Glomerular visceral epithelial cell (primary cell): ENCODE measurements at regions not wholly inside any gene's neighbourhood (a gene's known extent, or its start where the extent isn't known, plus 50 kb on each side); places are given as distances from the start of the nearest gene placed in this dataset.
"Not testable (repeated sequence)": the region's sequence is repeated elsewhere in the genome, so short reads cannot be mapped to it uniquely, and the experiment has no call there.

Experiments
- DNase-seq: peaks from one replicate; pipeline ENCODE4 v3.0.0-alpha.2; 2016; ENCODE audit errors: extremely low spot score

DNA sequence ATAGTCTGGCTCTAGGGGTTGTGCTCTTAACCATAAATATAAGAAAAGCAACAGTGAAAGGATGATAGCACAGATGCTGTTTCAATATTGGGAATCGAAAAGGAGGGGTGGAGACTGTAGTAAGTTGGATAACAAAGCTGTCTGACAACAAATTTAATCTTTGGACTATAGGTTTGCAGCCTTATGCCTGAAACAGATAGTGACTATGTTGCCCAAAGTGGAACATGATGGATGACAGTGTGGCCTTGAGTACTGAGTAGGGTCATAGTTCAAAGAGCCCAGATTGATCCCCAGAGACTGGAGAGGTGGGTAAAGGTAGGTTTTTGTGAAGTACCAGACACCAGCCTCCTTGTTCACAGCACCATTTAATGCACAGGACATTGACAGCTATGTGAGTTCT, 144.0 kb upstream of the PALMD start:
- DNase-seq = no peak

DNA sequence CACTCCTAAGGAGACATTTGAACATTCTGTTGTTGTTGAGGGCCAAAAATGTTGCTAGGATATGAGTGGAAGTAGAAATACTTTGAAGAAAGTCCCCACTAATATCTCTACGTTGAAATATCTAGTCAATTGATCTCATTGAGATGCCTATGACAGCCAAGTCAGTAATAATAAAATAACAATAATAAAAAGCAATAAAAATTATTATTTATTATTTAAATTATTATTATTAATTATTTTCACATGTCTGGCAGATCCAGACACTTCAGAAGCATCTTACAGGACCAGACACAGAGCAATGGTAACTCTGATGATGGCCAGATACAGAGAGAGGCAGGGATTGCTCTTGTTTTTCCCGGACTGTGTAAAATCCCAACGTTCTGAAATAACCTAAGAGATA, 143.5 kb upstream of the PALMD start:
- DNase-seq = no peak

DNA sequence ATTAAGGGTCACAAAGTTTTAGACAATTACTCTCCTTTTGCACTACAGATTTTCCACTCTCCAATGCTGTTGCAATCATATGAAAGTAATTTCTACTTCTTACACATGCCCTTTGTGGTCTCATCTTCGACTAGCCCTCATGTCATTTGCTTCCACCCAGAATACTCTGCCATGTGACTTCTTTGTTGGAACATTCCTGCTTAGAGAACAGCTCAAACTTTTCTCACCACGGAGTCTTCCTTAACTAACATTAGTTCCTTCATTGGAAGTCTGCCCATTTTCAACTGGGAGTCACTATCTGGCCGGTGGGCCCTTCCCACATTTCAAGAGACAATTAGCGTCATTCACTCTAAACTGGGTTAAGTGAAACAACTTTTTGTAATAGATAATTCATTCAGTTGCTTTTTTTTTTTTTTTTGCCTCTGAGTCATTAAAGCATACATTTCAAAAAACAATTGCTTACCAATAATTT, 142.6 kb upstream of the PALMD start:
- DNase-seq = no peak

DNA sequence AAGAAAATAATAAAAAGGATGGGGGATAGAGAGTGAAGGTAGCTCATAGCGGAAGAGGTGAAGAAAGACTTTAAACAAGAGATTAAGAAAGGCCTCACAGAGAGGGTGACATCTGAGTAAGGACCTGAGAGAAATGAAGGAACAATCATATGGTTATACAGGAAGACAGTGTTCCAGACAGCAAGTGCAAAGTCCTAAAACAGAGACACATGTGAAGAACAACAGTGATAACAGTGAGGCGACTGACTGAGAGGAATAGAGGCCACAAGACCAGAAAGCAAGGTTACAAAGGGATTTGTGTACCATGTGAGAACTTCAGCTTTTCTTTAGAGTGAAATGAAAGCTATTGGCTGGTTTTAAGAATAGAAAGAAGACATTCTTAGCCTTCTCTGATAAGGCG, 141.6 kb upstream of the PALMD start:
- DNase-seq = no peak

DNA sequence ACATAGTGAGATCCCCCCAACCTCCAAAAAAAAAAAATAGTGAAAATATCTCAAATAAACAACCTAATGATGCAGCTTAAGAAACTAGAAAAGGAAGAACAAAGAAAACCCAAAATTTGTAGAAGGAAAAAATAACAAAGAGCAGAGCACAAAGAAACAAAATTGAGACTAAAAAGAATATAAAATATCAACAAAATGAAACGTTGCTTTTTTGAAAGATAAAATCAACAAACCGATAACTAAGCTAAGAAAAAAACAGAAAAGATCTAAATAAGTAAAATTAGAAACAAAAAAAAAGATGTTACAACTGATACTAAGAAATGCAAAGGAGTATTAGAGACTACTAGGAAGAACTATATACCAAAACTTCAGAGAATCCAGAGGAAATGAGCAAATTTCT, 139.3 kb upstream of the PALMD start:
- DNase-seq = no peak

DNA sequence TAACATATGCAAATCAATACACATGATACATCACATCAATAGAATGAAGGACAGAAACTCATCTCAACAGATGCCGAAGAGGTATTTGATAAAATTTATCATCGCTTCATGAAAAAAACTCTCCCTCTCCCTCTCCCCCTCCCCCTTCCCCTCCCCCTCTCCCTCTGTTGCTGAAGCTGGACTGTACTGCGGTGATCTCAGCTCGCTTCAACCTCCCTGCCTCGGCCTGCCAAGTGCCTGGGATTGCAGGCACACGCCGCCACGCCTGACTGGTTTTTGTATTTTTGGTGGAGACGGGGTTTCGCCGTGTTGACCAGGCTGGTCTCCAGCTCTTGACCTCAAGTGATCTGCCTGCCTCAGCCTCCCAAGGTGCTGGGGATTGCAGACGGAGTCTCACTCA, 138.5 kb upstream of the PALMD start:
- DNase-seq = not testable (repeated sequence)

DNA sequence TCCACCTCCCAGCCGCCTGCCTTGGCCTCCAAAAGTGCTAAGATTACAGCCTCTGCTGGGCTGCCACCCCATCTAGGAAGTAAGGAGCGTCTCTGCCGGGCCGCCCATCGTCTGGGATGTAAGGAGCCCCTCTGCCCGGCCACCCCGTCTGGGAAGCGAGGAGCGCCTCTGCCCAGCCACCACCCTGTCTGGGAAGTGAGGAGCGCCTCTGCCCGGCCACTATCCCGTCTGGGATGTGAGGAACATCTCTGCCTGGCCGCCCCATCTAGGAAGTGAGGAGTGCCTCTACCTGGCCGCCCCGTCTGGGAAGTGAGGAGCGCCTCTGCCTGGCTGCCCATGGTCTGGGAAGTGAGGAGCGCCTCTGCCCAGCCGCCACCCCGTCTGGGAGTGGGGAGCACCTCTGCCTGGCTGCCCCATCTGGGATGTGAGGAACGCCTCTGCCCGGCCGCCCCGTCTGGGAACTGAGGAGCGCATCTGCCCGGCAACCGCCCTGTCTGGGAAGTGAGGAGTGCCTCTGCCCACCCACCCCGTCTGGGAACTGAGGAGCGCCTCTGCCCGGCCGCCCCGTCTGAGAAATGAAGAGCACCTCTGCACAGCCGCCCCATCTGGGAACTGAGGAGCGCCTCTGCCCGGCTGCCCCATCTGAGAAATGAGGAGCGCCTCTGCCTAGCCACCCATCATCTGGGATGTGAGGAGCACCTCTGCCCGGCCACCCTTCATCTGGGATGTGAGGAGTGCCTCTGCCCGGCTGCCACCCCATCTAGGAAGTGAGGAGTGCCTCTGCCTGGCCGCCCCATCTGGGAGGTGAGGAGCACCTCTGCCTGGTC, 137.8 kb upstream of the PALMD start:
- no peak for DNase-seq

DNA sequence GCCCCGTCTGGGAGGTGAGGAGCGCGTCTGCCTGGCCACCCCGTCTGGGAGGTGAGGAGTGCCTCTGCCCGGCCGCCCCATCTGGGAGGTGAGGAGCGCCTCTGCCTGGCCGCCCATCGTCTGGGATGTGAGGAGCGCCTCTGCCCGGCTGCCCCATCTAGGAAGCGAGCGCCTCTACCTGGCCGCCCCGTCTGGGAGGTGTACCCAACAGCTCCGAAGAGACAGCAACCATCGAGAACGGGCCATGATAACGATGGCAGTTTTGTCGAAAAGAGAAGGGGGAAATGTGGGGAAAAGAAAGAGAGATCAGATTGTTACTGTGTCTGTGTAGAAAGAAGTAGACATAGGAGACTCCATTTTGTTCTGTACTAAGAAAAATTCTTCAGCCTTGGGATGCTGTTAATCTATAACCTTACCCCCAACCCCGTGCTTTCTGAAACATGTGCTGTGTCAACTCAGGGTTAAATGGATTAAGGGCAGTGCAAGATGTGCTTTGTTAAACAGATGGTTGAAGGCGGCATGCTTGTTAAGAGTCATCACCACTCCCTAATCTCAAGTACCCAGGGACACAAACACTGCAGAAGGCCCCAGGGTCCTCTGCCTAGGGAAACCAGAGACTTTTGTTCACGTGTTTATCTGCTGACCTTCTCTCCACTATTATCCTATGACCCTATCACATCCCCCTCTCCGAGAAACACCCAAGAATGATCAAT, 137.0 kb upstream of the PALMD start:
- DNase-seq = not testable (repeated sequence)

DNA sequence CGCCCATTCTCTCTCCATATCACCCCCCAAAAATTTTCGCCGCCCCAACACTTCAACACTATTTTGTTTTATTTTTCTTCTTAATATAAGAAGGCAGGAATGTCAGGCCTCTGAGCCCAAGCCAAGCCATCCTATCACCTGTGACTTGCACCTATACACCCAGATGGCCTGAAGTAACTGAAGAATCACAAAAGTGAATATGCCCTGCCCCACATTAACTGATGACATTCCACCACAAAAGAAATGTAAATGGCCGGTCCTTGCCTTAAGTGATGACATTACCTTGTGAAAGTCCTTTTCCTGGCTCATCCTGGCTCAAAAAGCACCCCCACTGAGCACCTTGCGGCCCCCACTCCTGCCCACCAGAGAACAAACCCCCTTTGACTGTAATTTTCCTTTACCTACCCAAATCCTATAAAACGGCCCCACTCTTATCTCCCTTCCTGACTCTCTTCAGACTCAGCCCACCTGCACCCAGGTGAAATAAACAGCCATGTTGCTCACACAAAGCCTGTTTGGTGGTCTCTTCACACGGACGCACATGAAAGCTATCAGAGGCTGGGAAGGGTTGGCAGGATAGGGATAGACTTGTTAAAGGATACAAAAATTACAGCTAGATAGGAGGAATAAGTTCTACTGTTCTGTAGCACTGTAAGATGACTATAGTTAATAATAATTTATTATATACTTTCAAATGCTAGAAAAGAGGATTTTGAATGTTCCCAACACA, 130.9 kb upstream of the PALMD start:
- not testable (repeated sequence) for DNase-seq

DNA sequence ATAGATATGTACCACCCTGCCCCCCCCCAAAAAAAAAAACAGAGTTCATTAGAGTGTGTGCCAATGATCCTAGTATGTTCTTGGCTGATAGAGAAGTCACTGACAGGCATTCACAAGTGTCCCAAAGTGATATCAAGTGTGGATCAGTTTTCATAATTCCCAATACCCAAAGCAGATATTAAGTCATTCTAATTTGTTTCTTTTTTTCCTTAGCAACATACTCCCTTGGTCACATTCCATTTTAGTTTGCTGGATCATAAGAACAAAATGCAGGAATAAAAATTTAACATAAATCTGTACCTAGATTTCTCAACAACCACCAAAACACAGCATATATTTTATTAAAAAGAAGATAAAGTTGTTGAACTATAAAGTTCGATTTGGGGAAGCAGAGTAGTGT, 129.8 kb upstream of the PALMD start:
- no peak for DNase-seq

DNA sequence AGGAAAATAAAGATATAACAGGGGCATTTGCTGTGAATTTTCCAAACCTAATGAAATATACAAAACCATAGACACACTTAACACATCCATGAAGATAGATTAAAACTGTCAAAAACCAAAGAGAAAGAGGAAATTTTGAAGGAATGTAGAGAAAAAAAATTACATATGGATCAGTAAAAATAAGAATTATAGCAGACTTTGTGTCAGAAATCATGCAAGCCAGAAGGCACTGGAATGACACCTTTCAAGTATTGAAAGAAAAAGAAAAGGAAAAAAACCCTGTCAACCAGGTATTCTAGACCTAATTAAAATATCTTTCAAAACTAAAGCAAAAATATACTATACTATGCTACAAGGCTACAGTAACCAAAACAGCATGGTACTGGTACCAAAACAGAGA, 125.8 kb upstream of the PALMD start:
- no peak for DNase-seq

DNA sequence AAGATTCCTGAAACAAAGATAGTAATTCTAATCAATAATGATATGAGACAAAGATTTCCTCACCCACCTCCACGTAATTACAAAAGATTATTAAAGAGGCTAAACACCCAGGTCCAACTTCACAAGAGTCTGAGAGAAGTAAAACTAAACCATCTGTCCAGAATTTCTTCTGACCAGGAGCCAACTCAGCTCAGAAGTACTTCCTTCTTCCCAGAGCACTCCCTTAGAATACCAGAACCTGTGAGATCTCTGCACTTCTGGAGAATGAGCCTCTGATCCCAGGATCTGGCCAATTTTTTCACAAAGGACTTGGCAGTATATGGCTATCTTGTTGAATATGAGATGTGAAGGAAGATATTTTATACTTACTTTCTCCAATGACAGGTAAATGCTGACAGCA, 120.6 kb upstream of the PALMD start:
- DNase-seq = no peak

DNA sequence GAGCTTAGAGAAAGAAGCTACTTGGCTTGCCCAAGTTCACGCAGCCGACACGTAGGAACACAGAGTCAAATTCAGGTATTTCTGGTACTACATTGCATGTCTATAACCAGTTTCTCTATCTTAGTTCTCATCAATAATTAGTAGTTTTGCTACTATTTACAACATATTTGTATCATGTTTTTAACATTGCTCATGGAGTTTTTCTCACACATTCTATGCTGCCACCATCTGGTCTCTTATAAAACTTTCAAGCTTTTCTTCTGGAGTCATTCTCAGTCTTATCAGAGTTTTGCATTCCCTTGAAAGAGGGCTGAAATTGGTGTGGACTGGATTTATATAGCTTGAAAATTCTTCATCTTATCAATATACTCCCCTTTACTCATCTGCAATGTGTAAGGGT, 118.8 kb upstream of the PALMD start:
- DNase-seq = no peak

DNA sequence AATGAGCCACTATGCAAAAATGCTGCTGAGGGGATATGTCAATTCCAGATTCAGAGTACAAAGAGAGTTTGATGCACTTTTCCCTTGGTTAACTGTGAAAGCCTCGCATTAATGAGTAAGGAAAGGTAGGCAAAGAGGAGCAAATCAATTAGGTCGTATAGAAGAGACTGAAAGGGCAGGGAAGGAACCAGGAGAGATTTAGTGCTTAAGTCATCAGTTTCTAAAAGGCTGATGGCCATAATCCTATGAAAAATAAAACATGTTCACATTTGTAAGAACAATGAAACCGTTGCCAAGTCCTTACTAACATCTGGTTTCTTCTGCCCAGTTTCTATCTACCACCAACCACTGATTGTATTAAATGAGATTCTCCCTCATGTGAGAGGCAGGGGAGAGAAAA, 118.4 kb upstream of the PALMD start:
- DNase-seq = no peak

DNA sequence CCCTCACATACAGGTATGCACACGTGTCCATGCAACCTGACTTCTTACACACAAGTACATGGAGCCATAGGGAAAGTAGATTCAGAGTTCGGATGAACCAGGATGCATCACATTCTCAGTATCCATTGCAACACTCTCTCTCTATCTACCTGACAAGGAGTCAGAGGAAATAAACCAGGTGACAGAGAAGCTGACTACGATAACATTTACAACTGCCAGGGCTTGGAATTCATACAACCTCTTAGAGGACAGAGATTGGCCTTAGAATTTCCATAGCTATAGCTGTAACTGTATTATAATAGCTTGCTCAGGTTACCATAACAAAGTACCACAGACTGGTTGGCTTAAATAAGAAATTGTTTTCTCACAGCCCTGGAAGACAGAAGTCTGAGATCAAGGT, 116.9 kb upstream of the PALMD start:
- DNase-seq = no peak

DNA sequence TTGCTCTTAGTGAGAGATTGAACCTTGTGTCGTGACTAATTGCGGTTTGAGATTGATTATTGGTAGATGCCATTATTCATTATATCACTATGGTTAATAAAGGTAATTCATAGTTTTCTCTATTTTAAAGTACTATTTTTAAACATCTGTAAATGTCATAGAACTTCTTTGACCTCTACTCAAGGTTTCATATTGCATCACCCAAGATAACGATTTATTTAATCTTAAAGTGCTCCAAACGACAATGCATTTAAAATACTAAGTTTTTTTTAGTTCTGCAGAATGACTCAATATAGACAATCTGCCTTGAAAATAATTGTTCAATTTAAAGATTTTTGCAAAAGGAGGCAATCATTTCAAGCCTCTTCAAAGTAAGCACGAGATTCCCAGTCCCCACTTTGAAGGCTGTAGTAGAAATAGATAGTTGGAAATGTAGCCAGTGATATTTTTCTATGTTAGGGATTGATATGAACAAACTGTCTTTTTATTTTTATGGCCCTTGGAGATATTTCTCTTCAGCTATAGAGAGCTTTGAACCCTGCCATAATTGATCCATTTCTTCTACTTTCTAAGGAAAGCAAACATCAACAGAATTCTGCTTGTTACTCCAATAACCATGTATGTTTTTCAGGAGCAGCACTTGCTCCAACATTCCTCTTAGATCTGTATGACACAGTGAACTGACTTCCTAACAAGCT, 114.2 kb upstream of the PALMD start:
- no peak for DNase-seq

DNA sequence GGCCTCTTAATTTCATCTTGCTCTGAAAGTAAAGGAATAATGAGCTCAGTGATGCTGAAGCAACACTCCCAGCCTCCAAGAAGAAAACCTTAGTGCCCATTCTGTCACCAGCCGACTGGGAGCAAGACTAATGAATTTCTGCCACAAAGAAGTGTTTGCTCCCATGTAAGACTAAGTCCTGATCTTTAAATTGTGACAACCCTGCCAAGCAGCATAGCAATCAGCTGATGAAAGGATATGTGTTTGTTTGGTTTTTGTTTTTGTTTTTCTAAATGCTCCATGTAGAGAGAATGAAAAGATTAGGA, 113.7 kb upstream of the PALMD start:
- DNase-seq = no peak

DNA sequence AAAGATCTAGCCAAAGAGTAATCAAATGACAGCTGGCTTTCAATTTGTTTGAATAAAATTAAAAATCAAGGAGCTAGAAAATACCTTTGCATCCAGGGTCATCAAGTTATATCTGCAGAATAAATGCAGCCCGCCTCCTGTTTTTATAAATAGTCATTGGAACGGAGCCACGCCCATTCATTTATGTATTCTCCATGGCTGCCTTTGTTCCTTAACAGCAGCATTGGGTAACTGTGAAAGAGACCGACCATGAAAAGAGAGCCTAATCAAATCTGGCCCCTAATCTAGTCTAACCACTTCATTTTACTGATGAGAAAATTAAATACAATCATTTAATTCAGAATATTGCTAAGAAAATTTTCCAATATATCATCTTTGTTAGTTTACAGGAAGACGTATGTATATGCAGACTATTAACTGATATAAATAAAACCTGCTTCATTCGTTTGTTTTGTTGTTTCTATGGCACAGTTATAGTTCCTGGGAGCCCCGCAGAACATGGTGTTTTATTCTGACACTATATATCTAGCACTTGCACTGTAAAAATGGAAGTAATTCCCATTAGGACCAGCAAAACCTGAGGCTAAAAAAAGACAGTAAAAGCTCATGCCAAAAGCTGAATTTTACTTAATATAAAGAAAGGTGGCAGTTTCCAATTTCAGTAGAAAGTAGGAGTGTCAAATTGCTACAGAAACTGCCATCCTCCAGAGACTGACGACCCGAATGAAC, 111.8 kb upstream of the PALMD start:
- no peak for DNase-seq

DNA sequence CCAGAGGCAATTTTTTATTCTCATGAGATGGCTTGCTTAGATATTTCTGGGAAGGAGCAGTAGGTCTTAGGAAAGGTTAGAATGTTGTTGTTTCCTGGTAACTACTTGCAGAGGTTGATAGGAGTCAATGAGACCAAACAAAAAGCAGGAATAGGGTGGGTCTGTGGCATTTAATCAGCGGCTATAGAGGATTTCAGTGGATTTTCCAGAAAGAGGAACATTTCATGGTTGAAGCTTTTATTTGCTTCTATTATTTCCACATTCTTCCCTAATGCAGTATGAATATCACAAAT, 111.3 kb upstream of the PALMD start:
- DNase-seq = no peak

DNA sequence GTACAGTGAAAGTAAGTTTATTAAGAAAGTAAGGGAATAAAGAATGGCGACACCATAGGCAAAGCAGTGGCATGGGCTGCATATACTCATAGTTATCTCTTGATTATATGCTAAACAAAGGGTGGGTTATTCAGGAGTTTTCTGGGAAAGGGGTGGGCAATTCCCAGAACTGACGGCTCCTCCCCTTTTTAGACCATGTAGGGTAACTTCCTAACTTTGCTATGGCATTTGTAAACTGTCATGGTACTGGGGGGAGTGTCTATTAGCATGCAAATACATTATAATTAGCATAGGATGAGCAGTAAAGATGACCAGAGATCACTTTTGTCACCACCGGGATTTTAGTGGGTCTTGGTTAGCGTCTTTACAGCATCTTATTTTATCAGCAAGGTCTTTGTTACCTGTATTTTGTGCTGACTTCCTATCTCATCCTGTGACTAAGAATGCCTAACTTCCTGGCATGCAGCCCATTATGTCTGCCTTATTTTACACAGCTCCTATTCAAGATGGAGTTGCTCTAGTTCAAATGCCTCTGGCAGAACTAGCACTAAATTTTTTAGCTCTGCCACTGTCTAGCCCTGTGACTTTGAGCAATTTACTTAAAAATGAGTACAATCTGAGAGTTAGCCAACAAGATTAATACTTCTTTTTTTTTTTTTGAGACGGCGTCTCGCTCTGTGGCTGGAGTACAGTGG, 110.3 kb upstream of the PALMD start:
- DNase-seq = no peak
